ENCODE measurements at regions not wholly inside any gene's neighbourhood (a gene's known extent, or its start where the extent isn't known, plus 50 kb on each side); places are given as distances from the start of the nearest gene placed in this dataset.

GRCh38 chr10:128871671-128872231, 595.3 kb upstream of the MGMT start:
- no peak for TF ChIP-seq CTCF (IDR thresholded peaks at IDR 0.05; ENCODE audit: borderline replicate concordance, extremely low read depth, low read length, poor library complexity, severe bottlenecking)
- TF ChIP-seq EZH2 (IDR thresholded peaks at IDR 0.05; ENCODE audit: borderline replicate concordance, low read depth, low read length, severe bottlenecking): no peak
